ENCODE measurements at regions not wholly inside any gene's neighbourhood (a gene's known extent, or its start where the extent isn't known, plus 50 kb on each side); places are given as distances from the start of the nearest gene placed in this dataset.
"Not testable (repeated sequence)": the region's sequence is repeated elsewhere in the genome, so short reads cannot be mapped to it uniquely, and the experiment has no call there.

DNA sequence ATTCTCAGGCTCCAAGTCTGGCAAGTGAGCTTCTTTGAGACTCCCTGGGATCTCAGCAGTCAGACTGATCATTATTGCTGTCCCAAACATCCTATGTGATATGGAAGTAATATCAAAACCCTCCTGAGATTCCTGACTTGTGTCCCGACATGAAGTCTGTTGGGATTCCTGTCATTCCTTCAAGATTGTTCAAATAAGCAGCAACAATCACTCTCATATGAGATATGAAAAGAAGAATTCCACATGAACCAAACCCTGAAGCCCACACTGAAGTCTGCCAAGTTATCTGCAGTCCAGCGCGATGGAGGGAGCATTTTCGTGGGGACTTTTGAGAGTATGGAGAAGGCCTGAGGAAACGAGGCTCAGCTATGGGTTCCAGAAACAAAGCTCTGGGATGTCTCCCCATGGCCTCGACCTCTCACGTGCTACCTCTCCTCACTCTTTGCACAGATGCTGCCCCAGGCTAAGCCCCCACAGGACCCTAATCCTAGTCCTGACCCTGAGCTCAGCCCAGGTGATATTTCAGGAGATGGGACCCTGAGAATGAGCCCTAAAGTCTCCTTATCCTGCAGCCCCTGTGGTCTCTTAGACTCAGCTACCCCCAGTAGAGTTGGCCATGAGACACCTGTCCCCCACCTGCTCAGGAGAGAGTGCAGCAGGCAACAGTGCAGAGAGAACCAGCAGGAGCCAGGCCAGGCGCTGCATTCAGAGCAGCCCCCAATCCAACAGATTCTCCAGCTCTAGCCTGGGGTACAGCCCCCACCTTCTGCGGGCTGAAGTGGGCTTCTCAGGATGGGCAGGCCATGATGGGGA lies 100.2 kb downstream of the GGTLC2 start:
- DNase-seq (ENCODE audit: low read depth) = no peak

DNA sequence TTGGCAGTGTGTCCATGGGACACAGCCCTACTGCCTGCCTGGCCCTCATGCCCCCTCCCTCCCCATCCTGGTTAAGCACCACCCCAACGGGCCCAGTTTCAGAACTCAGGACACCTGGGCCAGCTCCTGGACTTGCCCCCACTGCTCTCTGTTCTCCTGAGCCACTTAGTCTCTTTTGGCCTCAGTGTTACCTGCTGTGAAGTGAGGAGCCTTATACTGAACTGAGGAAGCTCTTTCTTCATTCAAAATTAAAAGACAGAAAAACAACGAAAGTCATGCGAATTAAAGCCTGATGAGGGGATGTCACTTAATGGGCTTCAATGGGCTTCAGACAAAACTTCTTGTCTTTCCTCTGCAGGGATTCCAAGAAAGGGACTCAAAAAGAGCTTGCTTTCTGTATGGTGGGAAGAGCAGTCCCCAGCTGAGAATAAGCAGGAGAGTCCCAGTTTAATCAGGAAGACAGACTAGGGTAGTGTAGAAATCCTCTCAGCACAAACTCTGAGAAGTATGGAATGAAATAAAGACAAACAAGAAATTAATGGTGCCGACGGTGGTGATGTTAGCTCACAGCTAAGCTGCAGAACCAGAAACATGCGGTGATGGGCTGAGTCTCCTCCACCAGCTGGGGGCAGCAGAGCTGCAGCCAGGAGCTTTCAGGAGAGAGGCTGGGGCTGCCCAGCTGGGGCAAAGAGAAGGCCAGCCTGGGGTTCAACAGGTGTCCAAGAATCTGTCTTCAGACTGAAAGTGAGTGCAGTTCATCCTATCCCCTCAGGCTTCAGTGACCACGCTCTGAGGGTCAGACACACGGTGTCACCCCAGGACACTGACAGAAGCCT lies 101.0 kb downstream of the GGTLC2 start:
- DNase-seq (ENCODE audit: low read depth) = peak; percentile 17

- no peak for DNase-seq (ENCODE audit: low read depth)
These were observed 101.9 kb downstream of the GGTLC2 start for GRCh38 chr22:22746061-22746962.

DNA sequence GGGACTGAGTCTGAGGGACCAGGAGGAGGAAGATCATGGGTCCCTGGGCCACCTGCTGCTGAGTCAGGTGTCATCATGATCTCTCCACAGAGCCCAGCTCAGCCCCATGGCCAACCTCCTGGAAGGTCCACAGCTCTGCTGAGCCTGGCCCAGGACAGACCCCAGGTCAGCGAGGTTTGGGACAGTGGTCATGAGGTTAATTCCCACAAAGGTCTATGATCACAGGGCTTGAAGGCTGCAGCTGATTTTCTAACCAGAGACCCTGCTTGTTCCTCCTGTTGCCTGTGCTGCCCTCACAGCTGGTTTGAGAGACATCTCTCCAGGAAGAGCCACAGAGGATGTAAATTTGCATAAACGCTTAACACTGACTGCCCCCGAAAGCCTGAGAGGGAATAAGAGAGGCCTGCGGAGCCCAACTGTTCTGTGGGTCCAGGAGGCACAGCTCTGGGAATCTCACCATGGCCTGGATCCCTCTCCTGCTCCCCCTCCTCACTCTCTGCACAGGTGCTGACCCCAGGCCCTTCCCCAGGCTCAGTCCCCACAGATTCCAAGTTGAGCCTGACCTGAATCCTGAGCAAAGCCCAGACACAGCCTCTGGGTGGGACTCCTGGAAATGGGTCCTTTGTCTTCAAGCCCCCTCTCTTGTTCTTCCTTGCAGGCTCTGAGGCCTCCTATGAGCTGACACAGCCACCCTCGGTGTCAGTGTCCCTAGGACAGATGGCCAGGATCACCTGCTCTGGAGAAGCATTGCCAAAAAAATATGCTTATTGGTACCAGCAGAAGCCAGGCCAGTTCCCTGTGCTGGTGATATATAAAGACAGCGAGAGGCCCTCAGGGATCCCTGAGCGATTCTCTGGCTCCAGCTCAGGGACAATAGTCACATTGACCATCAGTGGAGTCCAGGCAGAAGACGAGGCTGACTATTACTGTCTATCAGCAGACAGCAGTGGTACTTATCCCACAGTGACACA lies 102.8 kb downstream of the GGTLC2 start:
- no peak for DNase-seq (ENCODE audit: low read depth)

DNA sequence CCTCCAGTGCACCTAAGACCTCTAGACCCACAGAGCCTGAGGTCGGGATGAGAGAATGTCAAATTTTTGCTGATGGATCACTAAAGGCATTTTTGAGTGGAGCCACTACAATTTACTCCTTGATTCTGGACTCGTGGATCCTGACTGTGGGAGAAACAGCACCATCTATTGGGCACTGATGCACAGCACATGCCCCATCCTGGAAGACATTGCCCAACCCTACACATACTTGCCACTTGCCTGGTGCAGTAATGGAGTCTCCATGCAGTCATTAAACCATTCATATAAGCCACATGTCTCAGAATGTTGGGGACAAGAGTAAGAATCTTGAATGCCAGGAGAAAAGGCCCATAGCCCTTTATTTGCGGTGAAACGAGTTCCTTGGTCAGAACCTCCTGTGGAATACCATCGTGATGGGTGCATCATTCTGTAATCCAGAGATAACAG lies 103.9 kb downstream of the GGTLC2 start:
- DNase-seq (ENCODE audit: low read depth) = peak; percentile 44

DNA sequence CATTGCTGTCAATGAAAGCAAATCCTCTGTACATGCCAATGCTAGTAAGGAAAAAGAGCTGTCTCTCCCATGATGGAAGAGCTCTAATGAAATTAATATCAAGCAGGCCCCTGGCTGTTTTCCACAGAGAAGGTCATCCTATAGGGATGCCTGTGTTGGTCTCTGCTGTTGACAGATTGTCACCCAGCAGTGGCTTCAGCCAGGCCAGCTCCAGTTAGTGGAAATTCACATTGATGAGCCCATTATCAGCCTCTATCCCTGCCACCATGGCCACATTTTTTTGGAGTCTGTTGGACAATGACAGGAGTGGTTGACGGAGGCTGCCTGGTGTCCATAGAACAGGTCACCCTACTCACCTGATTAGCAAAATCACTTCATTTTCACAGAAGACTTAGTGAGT lies 104.3 kb downstream of the GGTLC2 start:
- DNase-seq (ENCODE audit: low read depth) = no peak

DNA sequence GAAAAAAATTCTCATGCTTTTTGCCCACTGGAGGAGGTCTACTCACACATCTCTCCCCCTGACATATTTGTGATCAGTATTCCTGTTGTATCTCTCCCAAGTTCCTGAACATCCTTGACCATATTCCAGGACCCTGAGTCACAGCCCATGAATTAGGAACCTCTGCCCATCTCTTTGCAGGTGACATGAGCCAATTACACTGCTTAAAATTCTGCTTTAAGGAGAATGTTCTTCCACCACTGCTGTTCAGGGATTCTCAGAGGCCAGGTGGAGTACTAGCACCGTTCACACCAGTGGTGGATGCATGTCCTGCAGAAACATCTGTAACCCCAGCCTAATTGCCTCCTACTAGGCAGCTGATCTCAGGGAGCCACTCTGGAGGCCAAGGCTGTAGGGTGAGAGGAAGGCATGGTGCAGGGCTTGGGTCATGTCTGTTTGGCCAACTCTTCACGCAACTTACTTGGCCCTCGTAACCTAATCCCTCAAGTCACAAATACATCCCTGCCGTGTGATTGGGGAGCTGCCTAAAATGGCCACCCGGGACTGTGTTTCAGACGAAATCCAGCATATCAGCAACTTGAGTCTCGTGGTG lies 104.8 kb downstream of the GGTLC2 start:
- DNase-seq (ENCODE audit: low read depth) = no peak

DNA sequence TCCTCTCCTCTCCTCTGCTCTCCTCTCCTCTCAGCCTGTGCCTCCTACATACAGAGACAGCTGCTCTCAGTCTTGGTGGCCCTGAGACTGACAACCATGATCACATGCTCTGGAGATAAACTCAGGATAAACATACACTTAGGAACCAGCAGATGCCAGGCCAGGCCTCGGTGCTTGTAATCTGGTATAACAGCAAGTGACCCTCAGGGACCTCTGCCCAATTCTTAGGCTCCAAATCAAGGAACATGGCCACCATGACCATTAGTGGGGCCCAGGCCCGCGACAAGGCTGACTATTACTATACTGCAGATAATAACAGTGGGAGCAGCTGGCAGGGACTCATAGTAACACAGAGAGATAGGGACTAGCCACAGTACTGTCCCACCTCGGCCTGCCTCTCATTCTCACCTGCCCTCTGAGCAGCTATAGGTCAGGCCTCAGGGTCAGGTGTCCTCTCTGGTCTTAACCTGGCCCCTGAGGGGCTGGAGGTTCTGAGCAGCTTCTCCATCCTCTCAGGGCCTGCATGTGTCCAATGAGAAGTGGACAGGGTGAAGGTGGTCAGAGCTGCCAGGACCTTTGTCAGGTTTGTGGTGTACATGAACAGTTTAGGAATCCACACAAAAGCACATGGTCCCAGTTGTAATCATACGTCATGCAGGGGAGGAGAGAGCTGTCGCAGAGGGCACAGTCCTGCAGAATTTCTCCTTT lies 106.1 kb downstream of the GGTLC2 start:
- DNase-seq (ENCODE audit: low read depth) = no peak

GRCh38 chr22:22751043-22751603 lies 106.7 kb downstream of the GGTLC2 start:
- no peak for DNase-seq (ENCODE audit: low read depth)

DNA sequence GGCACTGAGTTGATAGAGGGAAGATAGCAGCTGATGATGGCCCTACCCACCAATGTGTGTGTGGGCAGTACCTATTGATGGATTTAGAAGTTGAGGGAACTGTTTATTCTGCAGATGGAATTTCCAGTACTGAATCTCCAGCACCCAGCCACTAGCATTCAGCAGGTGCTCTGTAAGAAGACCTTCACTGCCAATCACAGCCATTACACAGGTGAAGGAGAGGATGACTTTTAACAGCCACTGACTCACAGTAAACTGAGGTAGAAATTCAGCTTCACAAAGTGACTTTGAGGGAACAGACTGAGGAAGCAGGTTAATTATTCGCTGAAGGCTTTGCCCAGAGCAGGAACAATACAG lies 107.8 kb downstream of the GGTLC2 start:
- DNase-seq (ENCODE audit: low read depth) = no peak

DNA sequence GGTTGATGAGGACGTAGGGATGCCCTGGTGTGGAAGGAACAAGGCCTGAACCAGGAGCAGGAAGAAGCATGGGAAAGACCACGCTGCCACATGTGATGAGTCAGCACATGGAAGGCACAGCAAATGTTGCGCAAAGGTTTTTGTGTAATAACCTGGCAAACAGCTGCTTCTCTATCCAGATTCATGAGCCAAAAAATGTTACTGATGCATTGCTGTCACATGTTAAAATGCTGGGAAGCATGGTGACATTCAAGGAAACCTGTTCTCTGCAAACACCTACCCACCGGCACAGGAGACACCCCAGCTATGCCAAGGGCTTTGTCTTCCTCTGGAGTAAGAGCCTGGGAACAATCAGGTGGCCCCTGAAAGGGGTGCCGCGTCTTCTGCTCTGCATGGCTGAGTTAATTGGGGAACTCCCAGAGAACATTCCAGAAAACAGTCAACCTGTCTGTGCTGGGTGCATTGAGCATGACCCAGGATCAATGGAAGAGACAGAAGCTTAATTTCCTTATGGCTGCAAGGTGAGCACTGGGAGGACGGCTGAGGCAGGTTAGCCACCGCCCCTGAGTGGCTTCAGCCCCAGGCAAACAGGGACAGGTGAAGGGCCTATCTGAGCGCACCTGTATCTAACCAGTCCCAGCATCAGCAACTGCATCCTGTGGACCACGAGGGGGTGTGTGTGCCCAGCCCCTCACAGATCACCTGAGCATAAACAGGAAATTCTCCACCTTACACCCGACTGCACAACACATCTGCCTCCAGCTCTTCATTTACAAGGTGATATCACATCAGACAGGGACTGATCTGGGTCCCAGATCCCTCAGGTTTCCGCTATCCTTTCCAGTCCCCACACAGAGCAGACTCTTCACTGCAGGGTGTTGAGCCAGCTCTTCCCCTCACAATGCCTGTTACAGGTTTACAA lies 108.4 kb downstream of the GGTLC2 start:
- DNase-seq (ENCODE audit: low read depth) = peak; percentile 15

DNA sequence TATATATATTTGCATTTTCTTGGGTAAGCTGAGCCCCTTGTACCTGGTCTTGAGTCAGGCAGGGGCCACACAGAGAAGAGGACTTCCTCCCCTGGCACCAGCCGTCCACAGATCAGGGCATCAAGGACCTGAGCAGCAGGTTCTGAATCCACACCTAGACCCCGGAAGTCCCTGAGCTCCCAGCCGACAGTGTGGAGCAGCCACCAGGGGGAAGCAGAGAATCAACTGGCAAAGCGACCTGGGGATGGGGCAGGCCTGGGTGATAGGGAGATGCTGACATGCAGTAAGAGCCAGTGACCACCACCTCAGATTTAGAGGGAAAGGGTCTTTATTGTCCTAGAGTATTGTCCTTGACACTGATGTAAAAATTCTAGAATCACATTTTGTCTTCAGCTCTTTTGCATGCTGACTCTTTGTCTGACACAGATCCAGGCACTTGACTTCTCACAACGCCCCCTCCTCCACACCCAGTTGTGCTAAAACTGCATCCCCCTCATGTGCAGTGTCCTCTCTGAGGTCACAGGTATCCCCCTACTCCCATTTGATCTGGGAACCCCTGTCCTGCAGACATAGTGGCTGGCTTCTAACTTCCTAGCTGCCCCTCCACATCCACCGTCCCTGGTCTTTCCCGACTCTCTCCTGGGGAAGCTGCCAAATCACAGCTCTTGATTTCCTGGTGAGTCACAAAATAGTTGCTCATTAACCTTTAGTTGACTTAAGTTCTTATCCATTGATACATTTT lies 109.3 kb downstream of the GGTLC2 start:
- DNase-seq (ENCODE audit: low read depth) = peak; percentile 50

DNA sequence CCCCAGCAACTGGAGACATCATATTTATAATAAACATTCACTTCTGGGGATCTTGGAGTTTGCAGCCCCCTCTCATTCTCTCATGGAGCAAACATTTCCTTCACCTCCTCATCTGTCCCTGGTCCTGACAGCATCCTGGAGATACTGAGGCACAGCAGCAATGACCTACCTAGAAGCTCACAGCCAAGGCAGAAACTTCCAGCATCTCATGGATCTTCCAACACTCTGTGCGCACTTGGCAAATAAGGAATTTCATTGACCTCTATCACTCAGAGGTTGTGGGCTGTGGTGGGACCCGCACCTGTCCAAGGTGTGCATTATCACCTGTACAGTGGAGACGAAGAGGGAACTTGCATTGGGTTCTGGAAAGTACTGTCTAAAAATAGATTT lies 109.8 kb downstream of the GGTLC2 start:
- no peak for DNase-seq (ENCODE audit: low read depth)

DNA sequence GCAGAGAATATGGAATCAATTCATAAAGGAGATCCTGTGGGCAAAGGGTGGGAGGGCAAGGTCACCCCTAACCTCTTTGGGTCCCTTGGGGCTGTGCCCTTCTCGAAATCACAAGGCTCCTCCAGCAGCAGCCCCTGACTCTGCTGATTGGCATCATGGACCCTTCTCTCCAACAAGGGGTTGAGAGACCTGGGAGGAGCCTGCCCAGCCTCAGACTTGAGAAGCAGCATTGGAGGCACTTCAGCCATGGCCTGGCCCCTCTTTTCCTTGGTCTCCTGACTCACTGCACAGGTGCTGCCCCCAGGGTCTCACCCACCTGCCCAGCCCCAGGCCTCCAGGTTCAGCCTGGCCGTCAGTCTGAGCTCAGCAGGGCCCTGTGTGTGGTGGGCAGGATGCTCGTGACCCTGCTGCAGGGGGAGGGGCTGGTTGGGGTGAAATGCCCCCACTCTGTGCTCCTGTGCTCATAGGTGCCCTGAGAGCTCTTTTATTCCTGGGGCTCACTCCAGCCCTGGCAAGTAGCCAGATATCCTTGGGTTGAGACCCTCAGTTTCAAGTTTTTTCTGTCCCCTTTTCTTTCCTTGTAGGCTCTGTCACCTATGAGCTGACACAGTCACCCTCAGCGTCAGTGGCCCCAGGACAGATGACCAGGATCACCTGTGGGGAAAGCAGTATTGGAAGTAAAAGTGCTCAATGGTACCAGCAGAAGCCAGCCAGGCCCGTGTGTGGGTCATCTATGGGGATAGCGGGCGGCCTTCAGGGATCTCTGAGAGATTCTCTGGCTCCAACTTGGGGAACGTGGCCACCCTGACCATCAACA lies 110.8 kb downstream of the GGTLC2 start:
- no peak for DNase-seq (ENCODE audit: low read depth)

DNA sequence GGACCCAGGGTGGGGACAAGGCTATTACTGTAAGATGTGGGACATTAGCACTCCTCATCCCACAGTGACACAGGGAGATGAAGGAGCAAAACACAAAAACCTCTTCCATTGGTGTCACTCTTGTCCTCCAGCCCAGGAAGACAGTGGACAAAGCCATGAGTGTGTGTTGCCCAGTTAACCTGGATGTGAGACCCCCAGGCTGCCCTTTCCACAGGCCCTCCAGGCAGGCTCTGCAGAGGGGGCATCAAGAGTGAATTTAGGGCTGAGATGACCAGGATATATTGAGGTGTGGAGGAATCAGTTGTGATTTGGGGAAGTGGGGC lies 111.3 kb downstream of the GGTLC2 start:
- no peak for DNase-seq (ENCODE audit: low read depth)

DNA sequence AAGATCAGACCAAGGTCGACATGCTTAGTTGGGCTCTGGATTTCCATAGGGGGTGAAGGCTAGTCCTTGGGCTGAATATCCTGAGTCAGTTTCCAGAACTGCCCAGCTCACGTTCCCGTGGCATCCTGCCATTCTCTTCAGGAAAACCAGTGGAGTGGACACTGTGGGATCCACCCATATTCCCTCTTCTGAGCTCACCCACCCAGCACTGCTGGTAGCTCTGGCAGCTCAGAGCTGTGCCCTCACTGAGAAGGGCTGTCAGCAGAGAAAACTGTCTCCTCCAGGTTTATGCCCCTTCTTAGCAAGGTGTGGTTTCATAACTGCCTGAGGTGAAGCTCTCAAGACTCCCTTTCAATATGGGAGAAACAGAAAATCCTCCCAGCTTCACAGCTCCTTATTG lies 111.7 kb downstream of the GGTLC2 start:
- no peak for DNase-seq (ENCODE audit: low read depth)

DNA sequence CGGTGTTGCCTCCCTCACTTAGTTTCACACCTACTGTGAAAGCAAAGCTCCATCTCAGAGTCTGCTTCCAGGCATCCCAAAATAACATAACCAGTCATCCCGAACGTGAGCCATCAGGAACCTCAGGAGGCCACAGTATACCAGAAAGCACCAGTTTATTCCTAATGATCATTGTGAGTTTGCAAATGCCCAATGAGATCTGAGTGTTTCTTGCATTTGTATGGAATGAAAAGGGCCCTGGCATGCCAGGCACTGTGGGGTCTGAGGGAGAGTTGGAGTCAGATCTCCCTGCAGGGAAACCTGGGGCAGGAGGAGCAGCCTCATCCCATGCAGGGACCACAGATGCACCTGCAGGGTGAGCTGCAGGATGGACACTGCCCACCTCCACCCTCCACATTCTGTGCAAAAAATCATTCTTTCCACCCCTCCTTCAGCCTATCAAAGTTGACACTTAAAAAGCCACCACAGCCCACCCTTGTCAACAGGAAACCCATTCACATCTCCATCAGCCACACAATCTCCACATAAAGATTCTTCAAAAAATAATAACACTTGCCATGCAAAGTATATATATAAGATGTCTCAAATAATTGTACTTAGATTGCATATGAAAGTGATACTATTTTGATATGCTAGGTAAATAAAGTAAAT lies 112.3 kb downstream of the GGTLC2 start:
- not testable (repeated sequence) for DNase-seq (ENCODE audit: low read depth)
